ENCODE measurements at regions not wholly inside any gene's neighbourhood (a gene's known extent, or its start where the extent isn't known, plus 50 kb on each side); places are given as distances from the start of the nearest gene placed in this dataset.
A peak's percentile ranks its signal among the peaks of the same experiment; 100 is the strongest.
"Not testable (repeated sequence)": the region's sequence is repeated elsewhere in the genome, so short reads cannot be mapped to it uniquely, and the experiment has no call there.

DNA sequence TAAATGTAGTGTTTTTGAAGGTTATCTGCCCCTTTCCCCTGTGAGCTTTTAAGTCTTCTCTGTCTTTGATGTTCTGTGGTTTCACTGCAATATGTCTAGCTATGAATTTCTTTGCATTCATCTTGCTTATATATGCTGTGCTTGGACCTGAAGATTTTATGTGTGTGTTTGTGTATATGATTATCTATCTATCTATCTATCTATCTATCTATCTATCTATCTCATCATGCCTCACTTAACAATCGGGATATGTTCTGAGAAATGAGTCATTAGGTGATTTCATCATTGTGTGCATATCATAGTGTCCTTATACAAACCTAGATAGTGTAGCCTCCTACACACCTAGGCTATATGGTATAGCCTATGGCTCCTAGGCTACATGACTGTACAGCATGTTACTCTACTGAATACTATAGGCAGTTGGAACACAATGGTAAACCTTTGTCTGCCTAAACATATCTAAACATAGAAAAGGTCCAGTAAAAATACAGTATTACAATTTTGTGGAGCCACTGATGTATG is 173.9 kb downstream of the NPIPA7 start:
- H3K4me3 Mint-ChIP-seq (ENCODE audit: low read depth, unreplicated experiment); H3K4me1 Mint-ChIP-seq (ENCODE audit: low read depth, unreplicated experiment); H3K9me3 Mint-ChIP-seq (ENCODE audit: low read depth, unreplicated experiment); intact Hi-C loops (cut with micrococcal nuclease; ENCODE audit: unreplicated experiment); H3K36me3 Mint-ChIP-seq (ENCODE audit: insufficient read depth, unreplicated experiment); BruUV-seq (replicated peaks); H3K27me3 Mint-ChIP-seq (ENCODE audit: unreplicated experiment); CTCF ChIA-PET; H3K27ac Mint-ChIP-seq (ENCODE audit: unreplicated experiment); DNase-seq: not testable (repeated sequence)

DNA sequence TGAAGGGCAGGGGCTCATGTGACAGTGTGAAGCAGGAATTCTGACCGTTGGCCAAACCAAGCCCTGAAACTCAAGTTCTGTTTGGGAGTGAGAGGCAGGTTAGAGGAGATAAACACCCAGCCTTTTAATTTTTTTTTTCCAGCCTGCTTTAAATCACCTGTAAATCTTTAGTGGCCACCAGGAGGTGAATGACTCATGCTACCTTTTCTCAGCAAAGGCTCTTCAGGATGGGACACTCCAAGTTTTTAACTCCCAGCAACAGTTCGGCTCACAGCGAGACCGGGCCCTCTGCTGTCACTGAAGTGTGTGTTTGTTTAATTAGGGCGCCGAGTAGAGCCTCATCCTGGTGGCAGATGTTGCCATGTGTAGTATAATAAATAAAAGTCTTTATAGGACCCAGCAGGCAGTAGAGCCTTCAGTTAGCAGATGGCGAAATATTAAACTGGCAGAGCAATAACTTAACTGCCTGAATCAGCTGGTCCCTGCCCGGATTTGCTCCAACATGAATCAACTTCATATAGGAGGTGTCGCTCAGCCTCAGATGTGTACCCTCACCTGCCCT is 180.3 kb downstream of the NPIPA7 start:
- H3K9me3 Mint-ChIP-seq (ENCODE audit: low read depth, unreplicated experiment); intact Hi-C loops (cut with micrococcal nuclease; ENCODE audit: unreplicated experiment); H3K4me1 Mint-ChIP-seq (ENCODE audit: low read depth, unreplicated experiment); H3K4me3 Mint-ChIP-seq (ENCODE audit: low read depth, unreplicated experiment); CTCF ChIA-PET; H3K36me3 Mint-ChIP-seq (ENCODE audit: insufficient read depth, unreplicated experiment); BruUV-seq (replicated peaks); H3K27ac Mint-ChIP-seq (ENCODE audit: unreplicated experiment); DNase-seq: not testable (repeated sequence)
- H3K27me3 Mint-ChIP-seq (ENCODE audit: unreplicated experiment) = peaks cover 17% of the 10 kb centered on the region

DNA sequence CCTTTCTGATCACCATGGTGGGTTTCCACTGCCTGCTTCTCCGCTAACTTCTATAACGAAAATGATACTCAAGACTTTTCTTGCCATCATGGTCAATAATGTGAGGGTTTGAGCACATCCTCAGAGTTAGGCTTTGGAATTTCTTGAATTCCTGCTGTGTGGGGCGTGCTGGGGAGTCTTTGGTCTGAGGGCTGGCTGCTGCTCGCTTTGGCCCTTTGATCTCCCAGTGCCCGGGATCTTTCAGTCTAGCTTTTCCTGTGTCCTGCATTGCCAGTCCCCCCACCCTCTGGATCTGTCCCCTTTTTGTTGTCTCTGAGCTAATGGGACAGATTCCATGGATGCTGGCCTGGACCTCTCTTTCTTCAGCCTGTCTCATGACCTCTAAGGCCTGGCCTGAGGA is 182.6 kb downstream of the NPIPA7 start:
- CTCF ChIA-PET; DNase-seq; BruUV-seq (replicated peaks); H3K9me3 Mint-ChIP-seq (ENCODE audit: low read depth, unreplicated experiment); H3K4me1 Mint-ChIP-seq (ENCODE audit: low read depth, unreplicated experiment); intact Hi-C loops (cut with micrococcal nuclease; ENCODE audit: unreplicated experiment); H3K36me3 Mint-ChIP-seq (ENCODE audit: insufficient read depth, unreplicated experiment); H3K27ac Mint-ChIP-seq (ENCODE audit: unreplicated experiment); H3K4me3 Mint-ChIP-seq (ENCODE audit: low read depth, unreplicated experiment): not testable (repeated sequence)
- H3K27me3 Mint-ChIP-seq (ENCODE audit: unreplicated experiment) = peaks cover 17% of the 10 kb centered on the region

DNA sequence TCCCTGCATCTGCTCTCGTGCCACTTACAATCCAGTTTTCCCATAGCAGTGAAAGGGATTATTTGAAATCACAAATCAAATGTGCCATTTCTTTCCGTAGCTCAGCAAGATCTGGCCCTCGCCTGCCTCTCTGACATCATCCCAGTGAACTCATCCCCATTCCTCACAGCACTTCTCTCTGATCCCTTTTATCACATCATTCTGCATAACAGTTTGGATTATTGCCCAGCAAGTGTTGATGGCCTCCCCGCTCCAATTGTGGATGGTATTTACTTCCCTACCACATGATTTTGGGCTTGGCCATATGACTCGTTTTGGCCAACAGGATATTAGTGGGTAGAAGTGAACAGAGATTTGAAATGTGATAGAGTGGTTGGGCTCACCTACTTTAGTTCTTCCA is 185.0 kb downstream of the NPIPA7 start:
- H3K9me3 Mint-ChIP-seq (ENCODE audit: low read depth, unreplicated experiment); H3K4me1 Mint-ChIP-seq (ENCODE audit: low read depth, unreplicated experiment); intact Hi-C loops (cut with micrococcal nuclease; ENCODE audit: unreplicated experiment); CTCF ChIA-PET; H3K4me3 Mint-ChIP-seq (ENCODE audit: low read depth, unreplicated experiment); DNase-seq; H3K36me3 Mint-ChIP-seq (ENCODE audit: insufficient read depth, unreplicated experiment); H3K27ac Mint-ChIP-seq (ENCODE audit: unreplicated experiment); BruUV-seq (replicated peaks): not testable (repeated sequence)
- H3K27me3 Mint-ChIP-seq (ENCODE audit: unreplicated experiment) = peaks cover 17% of the 10 kb centered on the region

DNA sequence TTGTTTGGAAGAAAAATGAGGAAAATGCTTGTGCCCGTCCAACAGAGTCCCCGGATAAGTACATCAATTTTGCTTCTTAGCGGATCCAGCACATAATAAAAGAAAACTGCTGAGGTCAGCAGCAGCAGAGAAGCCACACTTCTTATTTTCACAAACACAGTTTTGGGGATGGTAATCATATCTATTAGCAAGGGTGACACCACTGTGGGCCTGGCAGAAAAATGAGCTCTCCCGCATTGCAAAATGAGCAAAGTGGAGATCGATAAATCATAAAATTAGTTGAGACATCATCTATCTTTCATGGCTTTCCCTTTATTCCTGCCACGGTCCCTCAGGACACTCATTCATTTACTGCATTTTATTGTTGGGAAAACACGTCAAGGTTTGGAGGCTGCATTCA is 186.4 kb downstream of the NPIPA7 start:
- peaks cover 11% of the 10 kb centered on the region for H3K27me3 Mint-ChIP-seq (ENCODE audit: unreplicated experiment)
- H3K4me3 Mint-ChIP-seq (ENCODE audit: low read depth, unreplicated experiment); DNase-seq; H3K4me1 Mint-ChIP-seq (ENCODE audit: low read depth, unreplicated experiment); intact Hi-C loops (cut with micrococcal nuclease; ENCODE audit: unreplicated experiment); CTCF ChIA-PET; H3K27ac Mint-ChIP-seq (ENCODE audit: unreplicated experiment); H3K36me3 Mint-ChIP-seq (ENCODE audit: insufficient read depth, unreplicated experiment); H3K9me3 Mint-ChIP-seq (ENCODE audit: low read depth, unreplicated experiment); BruUV-seq (replicated peaks): not testable (repeated sequence)

DNA sequence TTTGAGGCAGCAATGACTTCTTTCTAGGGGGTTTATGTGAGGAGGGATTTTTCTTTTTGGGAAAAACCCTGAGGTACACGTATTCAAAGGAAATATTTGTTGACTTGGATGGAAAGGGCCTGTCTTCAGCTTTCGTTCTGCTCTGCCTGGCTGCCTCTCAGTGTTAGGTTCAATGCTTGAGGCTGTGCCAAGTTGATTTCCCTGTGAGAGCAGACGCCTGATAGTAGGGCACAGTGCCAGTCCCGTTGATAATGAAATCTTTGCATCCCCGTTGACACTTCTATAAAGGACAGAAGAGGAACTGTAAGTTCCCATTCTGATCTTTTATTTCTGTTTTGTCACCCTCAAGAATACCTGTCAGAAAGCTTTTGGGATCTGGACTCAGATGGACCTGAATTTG is 191.1 kb downstream of the NPIPA7 start:
- H3K36me3 Mint-ChIP-seq (ENCODE audit: insufficient read depth, unreplicated experiment); H3K9me3 Mint-ChIP-seq (ENCODE audit: low read depth, unreplicated experiment); H3K27ac Mint-ChIP-seq (ENCODE audit: unreplicated experiment); CTCF ChIA-PET; BruUV-seq (replicated peaks); H3K27me3 Mint-ChIP-seq (ENCODE audit: unreplicated experiment); DNase-seq; intact Hi-C loops (cut with micrococcal nuclease; ENCODE audit: unreplicated experiment); H3K4me3 Mint-ChIP-seq (ENCODE audit: low read depth, unreplicated experiment); H3K4me1 Mint-ChIP-seq (ENCODE audit: low read depth, unreplicated experiment): not testable (repeated sequence)

DNA sequence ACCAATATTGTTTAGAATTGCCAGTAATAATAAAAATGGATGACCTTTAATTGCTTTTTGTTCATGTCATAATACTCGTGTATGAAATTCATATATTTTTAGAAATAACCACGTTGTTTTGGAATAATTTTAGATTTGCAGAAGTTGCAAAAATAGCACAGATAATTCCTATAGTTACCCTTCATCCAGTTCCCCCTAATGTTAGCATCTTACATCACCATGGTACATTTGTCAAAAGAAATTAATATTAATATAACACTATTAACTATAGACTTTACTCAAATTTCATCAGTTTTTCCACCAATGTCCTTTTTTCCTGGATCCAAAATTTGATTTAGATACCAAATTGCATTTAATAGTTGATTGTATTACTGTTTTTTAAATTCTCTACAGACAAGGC is 191.9 kb downstream of the NPIPA7 start:
- H3K27me3 Mint-ChIP-seq (ENCODE audit: unreplicated experiment); H3K9me3 Mint-ChIP-seq (ENCODE audit: low read depth, unreplicated experiment); H3K36me3 Mint-ChIP-seq (ENCODE audit: insufficient read depth, unreplicated experiment); H3K4me3 Mint-ChIP-seq (ENCODE audit: low read depth, unreplicated experiment); H3K4me1 Mint-ChIP-seq (ENCODE audit: low read depth, unreplicated experiment); BruUV-seq (replicated peaks); DNase-seq; intact Hi-C loops (cut with micrococcal nuclease; ENCODE audit: unreplicated experiment); H3K27ac Mint-ChIP-seq (ENCODE audit: unreplicated experiment); CTCF ChIA-PET: not testable (repeated sequence)

DNA sequence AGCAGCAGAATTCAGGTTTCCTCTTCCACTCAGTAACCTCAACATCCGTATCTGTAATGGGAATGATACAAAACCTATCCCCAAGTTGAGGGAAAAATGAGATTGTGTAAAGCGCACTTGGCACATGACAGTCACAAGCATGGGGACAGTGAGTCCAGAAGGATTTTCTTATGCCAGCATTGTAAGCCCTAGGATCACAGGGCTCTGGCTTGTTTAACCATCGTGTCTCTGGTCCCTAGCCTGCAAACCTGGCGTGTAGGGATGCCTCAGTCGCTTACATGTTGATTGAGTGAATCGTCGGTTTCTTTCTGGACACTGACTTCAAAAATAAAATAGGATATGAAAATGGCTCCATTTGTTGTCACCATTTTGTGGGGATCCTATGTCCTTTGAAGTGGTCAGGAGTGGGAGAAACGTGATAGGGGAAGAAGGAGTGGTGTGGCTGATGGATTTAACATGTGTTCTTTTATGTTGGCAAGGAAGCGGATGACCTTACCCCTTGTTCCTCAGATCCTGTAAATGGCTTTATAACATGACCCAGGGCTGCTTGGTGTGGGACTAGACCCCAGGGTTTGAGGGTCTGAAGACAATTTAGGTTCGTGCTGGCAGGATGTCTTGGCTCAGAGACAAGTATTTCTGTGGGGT is 193.3 kb downstream of the NPIPA7 start:
- H3K9me3 Mint-ChIP-seq (ENCODE audit: low read depth, unreplicated experiment); CTCF ChIA-PET; H3K4me3 Mint-ChIP-seq (ENCODE audit: low read depth, unreplicated experiment); H3K27me3 Mint-ChIP-seq (ENCODE audit: unreplicated experiment); H3K27ac Mint-ChIP-seq (ENCODE audit: unreplicated experiment); H3K36me3 Mint-ChIP-seq (ENCODE audit: insufficient read depth, unreplicated experiment); DNase-seq; intact Hi-C loops (cut with micrococcal nuclease; ENCODE audit: unreplicated experiment); H3K4me1 Mint-ChIP-seq (ENCODE audit: low read depth, unreplicated experiment): not testable (repeated sequence)
- BruUV-seq (replicated peaks) = TSS peak; percentile 86

DNA sequence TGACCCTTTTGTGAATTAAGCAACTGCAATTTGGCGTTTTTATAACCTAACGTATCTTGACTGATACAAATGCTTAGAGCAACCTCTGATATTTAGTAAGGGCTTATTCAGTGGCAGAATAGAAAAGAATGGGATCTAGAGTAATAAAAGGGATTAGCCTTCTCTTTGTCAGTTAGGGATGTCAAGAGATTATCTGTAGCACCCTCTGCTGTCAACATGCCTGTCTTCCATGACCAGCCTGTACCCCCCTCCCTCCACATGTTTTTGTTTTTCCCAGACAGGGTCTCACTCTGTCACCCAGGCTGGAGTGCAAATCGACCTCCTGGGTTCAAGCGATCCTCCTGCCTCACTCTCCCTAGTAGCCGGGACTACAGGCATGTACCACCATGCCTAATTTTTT is 198.1 kb downstream of the NPIPA7 start:
- intact Hi-C loops (cut with micrococcal nuclease; ENCODE audit: unreplicated experiment); H3K36me3 Mint-ChIP-seq (ENCODE audit: insufficient read depth, unreplicated experiment); CTCF ChIA-PET; H3K4me3 Mint-ChIP-seq (ENCODE audit: low read depth, unreplicated experiment); H3K27me3 Mint-ChIP-seq (ENCODE audit: unreplicated experiment); H3K4me1 Mint-ChIP-seq (ENCODE audit: low read depth, unreplicated experiment); H3K27ac Mint-ChIP-seq (ENCODE audit: unreplicated experiment); DNase-seq; H3K9me3 Mint-ChIP-seq (ENCODE audit: low read depth, unreplicated experiment); BruUV-seq (replicated peaks): not testable (repeated sequence)
